PC-9 (cell line): ENCODE measurements at regions not wholly inside any gene's neighbourhood (a gene's known extent, or its start where the extent isn't known, plus 50 kb on each side); places are given as distances from the start of the nearest gene placed in this dataset.

Experiments
- BruUV-seq: library from RNA; stranded (reverse); fragments of 400-500 nt; replicated peaks from 2 replicates; lab custom pipeline; 2021; lab: Mats Ljungman, UMichigan
- CTCF ChIA-PET: fragments of 300-600 bp; sonication (Branson Sonifier 250); formaldehyde crosslinking; loops from one replicate; lab custom pipeline; 2022; ENCODE audit warnings: antibody characterized with exemption; lab: Charles Lee
- POLR2A ChIA-PET: fragments of 300-600 bp; sonication (Branson Sonifier 250); formaldehyde crosslinking; loops from one replicate; lab custom pipeline; 2022; ENCODE audit warnings: antibody characterized with exemption; ENCODE audit not compliant: unreplicated experiment; lab: Charles Lee
- DNase-seq, 2 experiments: peaks; one replicate each; pipeline versions ENCODE4 v3.0.0 to v3.0.0-alpha.2; 2015 to 2022; ENCODE audit warnings: mixed read lengths in 1 of 2
- H2AFZ ChIP-seq: fragments of 200-600 bp; sonication (generic); 2 replicates; pipeline ENCODE4 v1.8.1; 2017; ENCODE audit warnings: antibody characterized with exemption
- H3F3A ChIP-seq: fragments of 200-600 bp; sonication (generic); 2 replicates; pipeline ENCODE4 v1.8.1; 2017; ENCODE audit warnings: antibody characterized with exemption, mild to moderate bottlenecking, low read depth; ENCODE audit not compliant: insufficient read depth
- H3K27ac ChIP-seq: fragments of 200-600 bp; sonication (generic); 2 replicates; pipeline ENCODE4 v1.6.1; 2016; ENCODE audit warnings: mixed run types
- H3K27me3 ChIP-seq: fragments of 200-600 bp; sonication (generic); 2 replicates; pipeline ENCODE4 v1.6.1; 2016; ENCODE audit warnings: low read depth, mixed run types; ENCODE audit not compliant: insufficient read depth
- H3K36me3 ChIP-seq: fragments of 200-600 bp; sonication (generic); 2 replicates; pipeline ENCODE4 v1.6.1; 2016; ENCODE audit warnings: low read depth, mixed run types
- H3K4me1 ChIP-seq: fragments of 200-600 bp; sonication (generic); replicated peaks from 2 replicates; pipeline ENCODE4 v1.6.1; 2016; ENCODE audit warnings: mixed run types; ENCODE audit not compliant: insufficient read depth
- H3K4me2 ChIP-seq: fragments of 200-600 bp; sonication (generic); 2 replicates; pipeline ENCODE4 v1.6.1; 2017; ENCODE audit warnings: mixed run types
- H3K4me3 ChIP-seq: fragments of 200-600 bp; sonication (generic); 2 replicates; pipeline ENCODE4 v1.6.1; 2016; ENCODE audit warnings: mixed run types
- H3K79me2 ChIP-seq: fragments of 200-600 bp; sonication (generic); 2 replicates; pipeline ENCODE4 v1.6.1; 2017; ENCODE audit warnings: low read depth, mixed run types
- H3K9me2 ChIP-seq: fragments of 200-600 bp; sonication (generic); 2 replicates; pipeline ENCODE4 v1.8.1; 2017; ENCODE audit warnings: mild to moderate bottlenecking; ENCODE audit not compliant: insufficient read depth
- H3K9me3 ChIP-seq: fragments of 200-600 bp; sonication (generic); 2 replicates; pipeline ENCODE4 v1.8.1; 2016; ENCODE audit warnings: low read depth; ENCODE audit not compliant: insufficient read depth
- H4K20me1 ChIP-seq: fragments of 200-600 bp; sonication (generic); 2 replicates; pipeline ENCODE4 v1.8.1; 2017; ENCODE audit not compliant: insufficient read depth
- EZH2 ChIP-seq: fragments of 200-600 bp; sonication (generic); IDR thresholded peaks from 2 replicates; pipeline ENCODE4 v1.8.0; 2017; ENCODE audit warnings: antibody characterized with exemption, low read depth
- intact Hi-C: fragments of 100-400 bp; cut with micrococcal nuclease; formaldehyde crosslinking; loops from one replicate; pipeline ENCODE4 v1.10.0; 2022; ENCODE audit not compliant: unreplicated experiment
- TF ChIP-seq, protein P1 (sequence below): fragments of 200-600 bp; sonication (generic); conservative IDR thresholded peaks from 2 replicates; pipeline ENCODE4 v1.6.1; 2017; ENCODE audit warnings: mixed run types, antibody characterized with exemption, mild to moderate bottlenecking, moderate library complexity

DNA sequence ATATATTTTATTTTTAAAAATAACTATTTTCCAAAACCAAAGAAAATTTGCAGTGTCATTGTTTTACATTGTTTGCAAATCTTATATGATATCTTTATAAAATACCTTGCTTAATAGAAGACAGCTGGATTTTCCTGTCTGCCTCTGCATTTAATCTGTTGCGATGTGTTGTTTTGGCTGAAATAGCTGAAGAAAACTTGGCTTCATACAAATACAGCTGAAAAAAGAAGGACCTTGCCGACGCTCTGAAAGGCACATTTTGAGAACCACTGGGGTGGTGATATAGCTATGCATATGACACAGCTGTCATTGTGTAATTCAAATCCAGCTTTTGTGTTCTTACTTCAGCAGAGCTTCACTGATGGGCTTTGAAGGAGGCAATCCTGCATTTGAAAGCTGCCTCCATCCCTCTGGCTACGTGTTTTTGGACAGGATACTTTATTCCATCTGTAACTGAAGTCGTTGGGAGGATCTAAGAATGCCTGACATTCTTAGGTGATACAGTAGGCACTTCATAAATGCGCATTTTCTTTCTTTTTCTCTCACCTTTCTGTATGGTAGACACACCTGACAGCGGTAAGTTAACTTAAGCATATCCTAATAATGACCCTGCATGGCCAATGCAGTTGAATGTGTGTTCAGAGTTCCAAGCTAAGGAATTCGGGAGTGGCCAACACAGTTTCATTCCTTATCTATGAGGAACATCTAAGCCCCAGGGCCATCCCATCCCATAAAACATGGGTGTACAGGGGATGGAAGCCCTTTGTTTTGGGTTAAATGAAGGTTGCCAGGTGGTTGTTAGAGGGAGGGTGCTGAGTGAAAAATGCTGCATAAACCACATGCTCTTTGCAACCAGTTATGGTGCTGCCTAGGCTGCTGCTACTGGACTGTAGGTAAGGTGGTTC is 213.0 kb downstream of the TFAP2A start:
- TF ChIP-seq EZH2, result no peak
- TF ChIP-seq, protein P1, sequence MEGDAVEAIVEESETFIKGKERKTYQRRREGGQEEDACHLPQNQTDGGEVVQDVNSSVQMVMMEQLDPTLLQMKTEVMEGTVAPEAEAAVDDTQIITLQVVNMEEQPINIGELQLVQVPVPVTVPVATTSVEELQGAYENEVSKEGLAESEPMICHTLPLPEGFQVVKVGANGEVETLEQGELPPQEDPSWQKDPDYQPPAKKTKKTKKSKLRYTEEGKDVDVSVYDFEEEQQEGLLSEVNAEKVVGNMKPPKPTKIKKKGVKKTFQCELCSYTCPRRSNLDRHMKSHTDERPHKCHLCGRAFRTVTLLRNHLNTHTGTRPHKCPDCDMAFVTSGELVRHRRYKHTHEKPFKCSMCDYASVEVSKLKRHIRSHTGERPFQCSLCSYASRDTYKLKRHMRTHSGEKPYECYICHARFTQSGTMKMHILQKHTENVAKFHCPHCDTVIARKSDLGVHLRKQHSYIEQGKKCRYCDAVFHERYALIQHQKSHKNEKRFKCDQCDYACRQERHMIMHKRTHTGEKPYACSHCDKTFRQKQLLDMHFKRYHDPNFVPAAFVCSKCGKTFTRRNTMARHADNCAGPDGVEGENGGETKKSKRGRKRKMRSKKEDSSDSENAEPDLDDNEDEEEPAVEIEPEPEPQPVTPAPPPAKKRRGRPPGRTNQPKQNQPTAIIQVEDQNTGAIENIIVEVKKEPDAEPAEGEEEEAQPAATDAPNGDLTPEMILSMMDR, result no peak
- no peak overlapping the region for H3K4me2 ChIP-seq
- H3K36me3 ChIP-seq, result no peaks in the 10 kb centered on the region
- H3K27ac ChIP-seq, result no peak overlapping the region
- H4K20me1 ChIP-seq, result no peaks in the 10 kb centered on the region
- no peaks in the 10 kb centered on the region for H3K9me2 ChIP-seq
- POLR2A ChIA-PET, result no interaction called here
- H3K4me3 ChIP-seq, result no peak overlapping the region
- H2AFZ ChIP-seq, result no peak overlapping the region
- DNase-seq, result peak; percentile 45 to 67
- intact Hi-C loops, result no loop called here
- H3K27me3 ChIP-seq, result no peaks in the 10 kb centered on the region
- H3K4me1 ChIP-seq, result no peaks in the 10 kb centered on the region
- BruUV-seq, result no TSS peak
- no peaks in the 10 kb centered on the region for H3F3A ChIP-seq
- CTCF ChIA-PET, result no interaction called here
- no peaks in the 10 kb centered on the region for H3K79me2 ChIP-seq
- H3K9me3 ChIP-seq, result no peaks in the 10 kb centered on the region

DNA sequence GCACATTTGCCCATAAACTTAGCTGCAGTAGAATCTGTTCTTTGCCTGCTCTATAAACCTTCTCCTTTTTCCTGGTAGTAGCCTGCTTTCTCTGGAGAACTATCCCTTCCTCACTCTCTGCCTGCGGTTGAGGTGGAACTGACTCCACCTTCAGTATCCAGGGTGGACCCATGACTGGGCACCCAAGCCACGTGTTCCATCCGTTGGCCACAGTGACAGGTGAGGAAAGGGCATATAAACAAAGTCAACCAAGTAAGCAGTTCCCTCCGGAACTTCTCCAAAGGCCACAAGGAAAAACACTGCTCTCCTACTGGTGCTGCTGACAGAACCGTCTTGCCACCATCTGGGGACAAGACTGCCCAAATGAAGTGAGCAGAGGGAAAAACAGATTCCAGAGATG is 218.8 kb downstream of the TFAP2A start:
- POLR2A ChIA-PET, result no interaction called here
- no peaks in the 10 kb centered on the region for H3F3A ChIP-seq
- DNase-seq, result no peak
- no peaks in the 10 kb centered on the region for H3K9me2 ChIP-seq
- peak overlapping the region; percentile 22 for H3K27ac ChIP-seq
- H3K27me3 ChIP-seq, result no peaks in the 10 kb centered on the region
- H3K4me3 ChIP-seq, result no peak overlapping the region
- intact Hi-C loops, result no loop called here
- no peaks in the 10 kb centered on the region for H3K79me2 ChIP-seq
- no peaks in the 10 kb centered on the region for H4K20me1 ChIP-seq
- CTCF ChIA-PET, result no interaction called here
- TF ChIP-seq, protein P1, result no peak
- TF ChIP-seq EZH2, result no peak
- no TSS peak for BruUV-seq
- H3K4me2 ChIP-seq, result no peak overlapping the region
- no peak overlapping the region for H2AFZ ChIP-seq
- H3K4me1 ChIP-seq, result peaks cover 14% of the 10 kb centered on the region
- no peaks in the 10 kb centered on the region for H3K9me3 ChIP-seq
- no peaks in the 10 kb centered on the region for H3K36me3 ChIP-seq

DNA sequence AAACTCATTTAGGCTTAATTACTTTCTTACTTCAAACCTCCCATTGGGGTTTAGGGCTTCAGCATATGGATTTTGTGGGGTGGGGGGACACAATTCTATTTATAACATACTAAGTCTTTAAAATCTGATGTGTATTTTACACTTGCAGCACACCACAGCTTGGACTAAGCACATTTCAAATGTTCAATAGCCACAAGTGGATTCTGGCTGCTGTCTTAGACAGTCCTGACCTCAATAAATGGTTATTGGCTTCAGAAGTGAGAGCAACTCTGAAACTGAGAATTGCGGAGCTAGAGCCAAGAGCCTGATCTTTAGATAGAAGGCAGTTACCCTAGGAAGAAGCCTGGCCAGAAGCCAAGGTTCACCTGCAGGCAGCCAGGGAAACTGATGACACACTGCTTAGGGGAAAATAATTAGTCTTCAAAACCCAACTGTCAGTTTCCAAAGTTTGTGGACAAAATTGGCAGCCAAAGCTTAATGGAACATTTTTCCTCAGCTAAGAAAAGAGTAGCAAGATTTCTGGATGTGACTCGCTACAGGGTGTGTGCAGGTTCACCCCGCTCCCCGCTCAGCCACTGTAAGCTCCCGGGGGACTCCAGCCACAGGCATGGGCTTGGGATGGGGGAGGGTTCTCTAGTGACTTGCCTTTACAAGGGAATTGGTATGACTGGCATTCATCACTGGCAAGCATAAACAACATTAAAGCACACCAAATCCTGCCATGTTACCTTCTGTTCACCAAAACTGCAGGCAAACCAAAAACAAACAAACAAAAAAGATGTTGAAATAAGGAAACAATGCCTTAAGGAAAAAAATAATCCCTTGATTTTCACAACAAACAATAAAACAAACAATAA is 219.8 kb downstream of the TFAP2A start:
- CTCF ChIA-PET, result no interaction called here
- DNase-seq, result peak; percentile 37 to 75

More for the DNA sequence above, 219.8 kb downstream of the TFAP2A start:
- Histone ChIP-seq H3K9me2 (no peaks in the 10 kb centered on the region), H4K20me1 (no peaks in the 10 kb centered on the region), H2AFZ (peak overlapping the region; percentile 33; the same call in 1 of the 2 replicates), H3K9me3 (no peaks in the 10 kb centered on the region), H3K4me2 (peak overlapping the region; percentile 54), H3K4me3 (no peak overlapping the region), H3K27ac (peak overlapping the region; percentile 22), H3K27me3 (no peaks in the 10 kb centered on the region), H3K4me1 (peaks cover 20% of the 10 kb centered on the region), H3K79me2 (no peaks in the 10 kb centered on the region), H3K36me3 (no peaks in the 10 kb centered on the region), H3F3A (peaks cover 5% of the 10 kb centered on the region; the same call in 1 of the 2 replicates)
- BruUV-seq, result no TSS peak
- intact Hi-C loops, result no loop called here
- TF ChIP-seq EZH2, result no peak
- TF ChIP-seq, protein P1, result no peak
- POLR2A ChIA-PET, result no interaction called here
